Nephron (organoid): ENCODE measurements at regions not wholly inside any gene's neighbourhood (a gene's known extent, or its start where the extent isn't known, plus 50 kb on each side); places are given as distances from the start of the nearest gene placed in this dataset.

ENCODE experiments used
- H3K27ac Mint-ChIP-seq, 3 experiments: 2 replicates each; pipeline ENCODE4 v1.8.0; 2020; ENCODE audit warnings: mixed read lengths in 3 of 3, mild to moderate bottlenecking in 2 of 3, moderate library complexity in 1 of 3
- H3K27me3 Mint-ChIP-seq: 2 replicates; pipeline ENCODE4 v1.8.0; 2021; ENCODE audit warnings: low read depth, mild to moderate bottlenecking, moderate library complexity, mixed read lengths
- H3K36me3 Mint-ChIP-seq: 2 replicates; pipeline ENCODE4 v1.8.0; 2020; ENCODE audit warnings: low read depth, mixed read lengths
- H3K4me1 Mint-ChIP-seq: 2 replicates; pipeline ENCODE4 v1.8.0; 2020; ENCODE audit warnings: mixed read lengths
- H3K4me3 Mint-ChIP-seq, 3 experiments: 2 replicates each; pipeline ENCODE4 v1.8.0; 2020; ENCODE audit warnings: mild to moderate bottlenecking in 3 of 3, mixed read lengths in 3 of 3, moderate library complexity in 2 of 3
- H3K9me3 Mint-ChIP-seq: 2 replicates; pipeline ENCODE4 v1.8.0; 2020; ENCODE audit warnings: mixed read lengths
- CTCF ChIP-seq, 3 experiments: fragments of 200-600 bp; sonication (generic); IDR thresholded peaks; one replicate each; pipeline ENCODE4 v1.5.0; 2021; ENCODE audit warnings: antibody characterized with exemption in 3 of 3; ENCODE audit not compliant: unreplicated experiment in 3 of 3

GRCh38 chr15:93141371-93141794 lies 52.4 kb upstream of the RGMA start:
- no peak overlapping the region for H3K27ac Mint-ChIP-seq
- H3K4me1 Mint-ChIP-seq = peaks cover 26% of the 10 kb centered on the region
- no peak overlapping the region for H3K4me3 Mint-ChIP-seq
- no peaks in the 10 kb centered on the region for H3K9me3 Mint-ChIP-seq
- peaks cover 12% of the 10 kb centered on the region for H3K27me3 Mint-ChIP-seq
- no peak for TF ChIP-seq CTCF (IDR thresholded peaks at IDR 0.05; ENCODE audit: unreplicated experiment in 3 of 3)
- H3K36me3 Mint-ChIP-seq = no peaks in the 10 kb centered on the region

- Mint-ChIP-seq H3K27me3 (peaks cover 14% of the 10 kb centered on the region), H3K9me3 (no peaks in the 10 kb centered on the region), H3K4me3 (no peak overlapping the region), H3K4me1 (peaks cover 21% of the 10 kb centered on the region), H3K36me3 (no peaks in the 10 kb centered on the region), H3K27ac (no peak overlapping the region)
- TF ChIP-seq CTCF (IDR thresholded peaks at IDR 0.05; ENCODE audit: unreplicated experiment in 3 of 3) = no peak
Measured at GRCh38 chr15:93139436-93139835, 50.4 kb upstream of the RGMA start.

- H3K27me3 Mint-ChIP-seq = peaks cover 14% of the 10 kb centered on the region
- no peak overlapping the region for H3K27ac Mint-ChIP-seq
- H3K9me3 Mint-ChIP-seq = no peaks in the 10 kb centered on the region
- TF ChIP-seq CTCF (IDR thresholded peaks at IDR 0.05; ENCODE audit: unreplicated experiment in 3 of 3) = no peak
- H3K4me3 Mint-ChIP-seq = no peak overlapping the region
- peaks cover 19% of the 10 kb centered on the region for H3K4me1 Mint-ChIP-seq
- no peaks in the 10 kb centered on the region for H3K36me3 Mint-ChIP-seq
Measured at GRCh38 chr15:93138681-93139250, 49.8 kb upstream of the RGMA start.
